ENCODE measurements at regions not wholly inside any gene's neighbourhood (a gene's known extent, or its start where the extent isn't known, plus 50 kb on each side); places are given as distances from the start of the nearest gene placed in this dataset.

- no peaks in the 10 kb centered on the region for H4K20me1 ChIP-seq (ENCODE audit: insufficient read depth)
- no peaks in the 10 kb centered on the region for H3F3A ChIP-seq (ENCODE audit: insufficient read depth, low read depth)
- BruUV-seq (replicated peaks): no TSS peak
- ChIA-PET CTCF (no interaction called here), POLR2A (ENCODE audit: unreplicated experiment) (no interaction called here)
- intact Hi-C loops (cut with micrococcal nuclease; ENCODE audit: unreplicated experiment): no loop called here
- peaks cover 90% of the 10 kb centered on the region for H3K27me3 ChIP-seq (ENCODE audit: insufficient read depth, low read depth)
- H3K4me3 ChIP-seq: no peak overlapping the region
- no peak overlapping the region for H3K4me2 ChIP-seq
- no peaks in the 10 kb centered on the region for H3K79me2 ChIP-seq (ENCODE audit: low read depth)
- no peak for TF ChIP-seq CTCF (conservative IDR thresholded peaks at IDR 0.05)
- TF ChIP-seq EZH2 (IDR thresholded peaks at IDR 0.05; ENCODE audit: low read depth): no peak
- H3K27ac ChIP-seq: no peak overlapping the region
- H2AFZ ChIP-seq: no peak overlapping the region
- H3K4me1 ChIP-seq (replicated peaks; ENCODE audit: insufficient read depth): no peaks in the 10 kb centered on the region
- no peak for DNase-seq
- no peaks in the 10 kb centered on the region for H3K9me3 ChIP-seq (ENCODE audit: insufficient read depth, low read depth)
- no peaks in the 10 kb centered on the region for H3K36me3 ChIP-seq (ENCODE audit: low read depth)
- H3K9me2 ChIP-seq (ENCODE audit: insufficient read depth): no peaks in the 10 kb centered on the region
These were observed 99.7 kb downstream of the ENGASE start for GRCh38 chr17:79174193-79174765.

DNA sequence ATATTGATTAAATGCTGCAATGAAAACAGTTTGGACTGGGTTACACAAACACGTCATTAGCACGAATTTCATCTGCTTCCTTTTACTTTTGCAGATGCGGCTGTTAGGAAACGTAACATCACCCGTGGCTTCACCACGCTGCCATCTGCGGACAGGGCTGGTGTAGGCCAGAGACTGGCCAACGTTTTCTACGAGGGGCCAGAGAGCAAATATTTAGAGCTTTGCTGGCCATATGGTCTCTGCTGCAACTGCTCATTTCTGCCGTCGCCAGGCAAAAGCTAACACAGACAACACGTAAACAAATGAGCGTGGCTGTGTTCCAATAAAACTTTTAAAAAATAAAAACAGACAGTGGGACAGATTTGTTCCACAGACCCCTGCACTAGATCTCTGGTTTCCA lies 96.6 kb downstream of the ENGASE start:
- intact Hi-C loops (cut with micrococcal nuclease; ENCODE audit: unreplicated experiment): no loop called here
- H3K4me1 ChIP-seq (replicated peaks; ENCODE audit: insufficient read depth): no peaks in the 10 kb centered on the region
- no peaks in the 10 kb centered on the region for H3K9me2 ChIP-seq (ENCODE audit: insufficient read depth)
- no peak overlapping the region for H3K4me2 ChIP-seq
- H3K27ac ChIP-seq: no peak overlapping the region
- H4K20me1 ChIP-seq (ENCODE audit: insufficient read depth): no peaks in the 10 kb centered on the region
- ChIA-PET POLR2A (ENCODE audit: unreplicated experiment) (no interaction called here), CTCF (interaction anchor here (0.7 kb wide), 1 partner anchor 639 kb away, joined by 6 read pairs; no protein-coding TSS in a partner anchor)
- no peak overlapping the region for H3K4me3 ChIP-seq
- no TSS peak for BruUV-seq (replicated peaks)
- no peak overlapping the region for H2AFZ ChIP-seq
- H3K27me3 ChIP-seq (ENCODE audit: insufficient read depth, low read depth): peaks cover 87% of the 10 kb centered on the region
- no peaks in the 10 kb centered on the region for H3F3A ChIP-seq (ENCODE audit: insufficient read depth, low read depth)
- H3K79me2 ChIP-seq (ENCODE audit: low read depth): no peaks in the 10 kb centered on the region
- TF ChIP-seq CTCF (conservative IDR thresholded peaks at IDR 0.05) (no peak), EZH2 (IDR thresholded peaks at IDR 0.05; ENCODE audit: low read depth) (no peak)
- no peak for DNase-seq
- H3K9me3 ChIP-seq (ENCODE audit: insufficient read depth, low read depth): no peaks in the 10 kb centered on the region
- H3K36me3 ChIP-seq (ENCODE audit: low read depth): no peaks in the 10 kb centered on the region

DNA sequence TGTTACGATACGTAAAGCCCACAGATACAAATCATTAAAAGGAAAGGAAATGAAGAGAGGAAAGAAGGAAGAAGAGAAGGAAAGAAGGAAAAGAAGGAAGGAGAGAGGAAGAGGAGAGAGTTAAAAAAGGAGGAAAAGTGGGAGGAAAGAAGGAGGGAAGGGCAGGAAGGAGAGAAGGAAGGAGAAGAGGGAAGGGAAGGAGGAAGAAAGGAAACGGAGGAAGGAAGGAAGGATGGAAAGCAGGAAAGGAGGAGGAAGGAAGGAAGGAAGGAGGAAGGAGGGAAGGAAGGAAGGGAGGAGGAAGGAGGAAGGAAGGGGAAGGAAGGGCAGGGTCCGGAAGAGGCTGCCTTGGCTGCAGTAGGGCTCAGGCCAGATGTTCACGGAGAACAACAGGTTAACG lies 95.2 kb downstream of the ENGASE start:
- no peaks in the 10 kb centered on the region for H3K36me3 ChIP-seq (ENCODE audit: low read depth)
- H3K9me3 ChIP-seq (ENCODE audit: insufficient read depth, low read depth): no peaks in the 10 kb centered on the region
- no peak for TF ChIP-seq CTCF (conservative IDR thresholded peaks at IDR 0.05)
- TF ChIP-seq EZH2 (IDR thresholded peaks at IDR 0.05; ENCODE audit: low read depth): no peak
- ChIA-PET CTCF (no interaction called here), POLR2A (ENCODE audit: unreplicated experiment) (no interaction called here)
- no peaks in the 10 kb centered on the region for H3K79me2 ChIP-seq (ENCODE audit: low read depth)
- H3K4me2 ChIP-seq: no peak overlapping the region
- no peak overlapping the region for H3K27ac ChIP-seq
- H3K9me2 ChIP-seq (ENCODE audit: insufficient read depth): no peaks in the 10 kb centered on the region
- H3K4me3 ChIP-seq: no peak overlapping the region
- BruUV-seq (replicated peaks): no TSS peak
- H3K27me3 ChIP-seq (ENCODE audit: insufficient read depth, low read depth): peaks cover 87% of the 10 kb centered on the region
- DNase-seq: no peak
- intact Hi-C loops (cut with micrococcal nuclease; ENCODE audit: unreplicated experiment): no loop called here
- no peaks in the 10 kb centered on the region for H3K4me1 ChIP-seq (replicated peaks; ENCODE audit: insufficient read depth)
- H4K20me1 ChIP-seq (ENCODE audit: insufficient read depth): no peaks in the 10 kb centered on the region
- H2AFZ ChIP-seq: no peak overlapping the region
- no peaks in the 10 kb centered on the region for H3F3A ChIP-seq (ENCODE audit: insufficient read depth, low read depth)
